ENCODE measurements at regions not wholly inside any gene's neighbourhood (a gene's known extent, or its start where the extent isn't known, plus 50 kb on each side); places are given as distances from the start of the nearest gene placed in this dataset.

- Mint-ChIP-seq H3K36me3 (ENCODE audit: insufficient read depth) (no peaks in the 10 kb centered on the region), H3K27ac (no peak overlapping the region), H3K9me3 (no peaks in the 10 kb centered on the region), H3K4me3 (no peak overlapping the region), H3K4me1 (ENCODE audit: low read depth in 2 of 2) (no peaks in the 10 kb centered on the region), H3K27me3 (no peaks in the 10 kb centered on the region)
- ATAC-seq (replicated peaks) (no peak), DNase-seq (no peak)
Observed at GRCh38 chr7:35991511-35992232, 161.4 kb upstream of the EEPD1 start.

- Mint-ChIP-seq H3K36me3 (ENCODE audit: insufficient read depth) (no peaks in the 10 kb centered on the region), H3K27me3 (no peaks in the 10 kb centered on the region), H3K9me3 (no peaks in the 10 kb centered on the region), H3K4me1 (ENCODE audit: low read depth in 2 of 2) (no peaks in the 10 kb centered on the region), H3K27ac (no peak overlapping the region), H3K4me3 (no peak overlapping the region)
- DNase-seq, result no peak
- ATAC-seq (replicated peaks), result no peak
Observed at GRCh38 chr7:35992436-35992835, 160.6 kb upstream of the EEPD1 start.

- Mint-ChIP-seq H3K4me1 (ENCODE audit: low read depth in 2 of 2) (no peaks in the 10 kb centered on the region), H3K4me3 (no peak overlapping the region), H3K27me3 (no peaks in the 10 kb centered on the region), H3K9me3 (no peaks in the 10 kb centered on the region), H3K27ac (no peak overlapping the region), H3K36me3 (ENCODE audit: insufficient read depth) (no peaks in the 10 kb centered on the region)
- ATAC-seq (replicated peaks), result no peak
- no peak for DNase-seq
Observed at GRCh38 chr7:35993113-35993512, 159.9 kb upstream of the EEPD1 start.

- Mint-ChIP-seq H3K4me3 (no peak overlapping the region), H3K4me1 (ENCODE audit: low read depth in 2 of 2) (no peaks in the 10 kb centered on the region), H3K27ac (no peak overlapping the region), H3K36me3 (ENCODE audit: insufficient read depth) (no peaks in the 10 kb centered on the region), H3K27me3 (no peaks in the 10 kb centered on the region), H3K9me3 (no peaks in the 10 kb centered on the region)
- ATAC-seq (replicated peaks), result no peak
- no peak for DNase-seq
Observed at GRCh38 chr7:35993676-35994606, 159.1 kb upstream of the EEPD1 start.

- no peak overlapping the region for H3K27ac Mint-ChIP-seq
Observed at GRCh38 chr7:35995334-35995733, 157.7 kb upstream of the EEPD1 start.

GRCh38 chr7:35998481-35998880 is 154.6 kb upstream of the EEPD1 start:
- Mint-ChIP-seq H3K4me1 (ENCODE audit: low read depth in 2 of 2) (no peaks in the 10 kb centered on the region), H3K27me3 (peaks cover 0 to 4% of the 10 kb centered on the region in 2 donors), H3K4me3 (no peak overlapping the region), H3K27ac (no peak overlapping the region), H3K9me3 (no peaks in the 10 kb centered on the region), H3K36me3 (ENCODE audit: insufficient read depth) (no peaks in the 10 kb centered on the region)
- DNase-seq (no peak), ATAC-seq (replicated peaks) (no peak)

More at GRCh38 chr7:35995334-35995733, 157.7 kb upstream of the EEPD1 start:
- H3K9me3 Mint-ChIP-seq, result no peaks in the 10 kb centered on the region
- H3K36me3 Mint-ChIP-seq (ENCODE audit: insufficient read depth), result no peaks in the 10 kb centered on the region
- H3K4me3 Mint-ChIP-seq, result no peak overlapping the region
- H3K27me3 Mint-ChIP-seq, result no peaks in the 10 kb centered on the region
- ATAC-seq (replicated peaks), result no peak
- DNase-seq, result no peak
- no peaks in the 10 kb centered on the region for H3K4me1 Mint-ChIP-seq (ENCODE audit: low read depth in 2 of 2)

GRCh38 chr7:36001546-36001945 is 151.5 kb upstream of the EEPD1 start:
- no peak overlapping the region for H3K4me3 Mint-ChIP-seq
- ATAC-seq (replicated peaks) (no peak), DNase-seq (no peak)
- H3K36me3 Mint-ChIP-seq (ENCODE audit: insufficient read depth), result no peaks in the 10 kb centered on the region
- no peaks in the 10 kb centered on the region for H3K9me3 Mint-ChIP-seq
- H3K27ac Mint-ChIP-seq, result no peak overlapping the region
- peaks cover 0 to 15% of the 10 kb centered on the region in 2 donors for H3K27me3 Mint-ChIP-seq
- H3K4me1 Mint-ChIP-seq (ENCODE audit: low read depth in 2 of 2), result no peaks in the 10 kb centered on the region

- H3K27me3 Mint-ChIP-seq, result peaks cover 0 to 15% of the 10 kb centered on the region in 2 donors
- no peak overlapping the region for H3K27ac Mint-ChIP-seq
- no peaks in the 10 kb centered on the region for H3K4me1 Mint-ChIP-seq (ENCODE audit: low read depth in 2 of 2)
- no peaks in the 10 kb centered on the region for H3K9me3 Mint-ChIP-seq
- no peak for DNase-seq
- no peak for ATAC-seq (replicated peaks)
- H3K4me3 Mint-ChIP-seq, result no peak overlapping the region
- H3K36me3 Mint-ChIP-seq (ENCODE audit: insufficient read depth), result no peaks in the 10 kb centered on the region
Observed at GRCh38 chr7:36002900-36003299, 150.2 kb upstream of the EEPD1 start.

GRCh38 chr7:36003343-36003742 is 149.7 kb upstream of the EEPD1 start:
- ATAC-seq (replicated peaks), result no peak
- Mint-ChIP-seq H3K27ac (no peak overlapping the region), H3K4me1 (ENCODE audit: low read depth in 2 of 2) (no peaks in the 10 kb centered on the region), H3K9me3 (no peaks in the 10 kb centered on the region), H3K4me3 (no peak overlapping the region), H3K27me3 (peaks cover 0 to 15% of the 10 kb centered on the region in 2 donors), H3K36me3 (ENCODE audit: insufficient read depth) (no peaks in the 10 kb centered on the region)
- DNase-seq, result no peak

- peaks cover 0 to 19% of the 10 kb centered on the region in 2 donors for H3K27me3 Mint-ChIP-seq
- no peak overlapping the region for H3K27ac Mint-ChIP-seq
- H3K36me3 Mint-ChIP-seq (ENCODE audit: insufficient read depth), result no peaks in the 10 kb centered on the region
- no peaks in the 10 kb centered on the region for H3K4me1 Mint-ChIP-seq (ENCODE audit: low read depth in 2 of 2)
- no peak for DNase-seq
- no peaks in the 10 kb centered on the region for H3K9me3 Mint-ChIP-seq
- H3K4me3 Mint-ChIP-seq, result no peak overlapping the region
- no peak for ATAC-seq (replicated peaks)
Observed at GRCh38 chr7:36005293-36005692, 147.8 kb upstream of the EEPD1 start.

GRCh38 chr7:36005876-36006275 is 147.2 kb upstream of the EEPD1 start:
- Mint-ChIP-seq H3K27me3 (peaks cover under 1 to 25% of the 10 kb centered on the region in 2 donors), H3K9me3 (no peaks in the 10 kb centered on the region), H3K4me1 (ENCODE audit: low read depth in 2 of 2) (no peaks in the 10 kb centered on the region), H3K4me3 (no peak overlapping the region), H3K27ac (no peak overlapping the region), H3K36me3 (ENCODE audit: insufficient read depth) (no peaks in the 10 kb centered on the region)
- ATAC-seq (replicated peaks) (no peak), DNase-seq (no peak)

- Mint-ChIP-seq H3K27me3 (peaks cover 6 to 32% of the 10 kb centered on the region in 2 donors), H3K9me3 (no peaks in the 10 kb centered on the region), H3K27ac (no peak overlapping the region), H3K4me3 (no peak overlapping the region), H3K36me3 (ENCODE audit: insufficient read depth) (no peaks in the 10 kb centered on the region), H3K4me1 (ENCODE audit: low read depth in 2 of 2) (no peaks in the 10 kb centered on the region)
- ATAC-seq (replicated peaks), result no peak
- DNase-seq, result no peak
Observed at GRCh38 chr7:36006636-36007229, 146.3 kb upstream of the EEPD1 start.

GRCh38 chr7:36010656-36011587 is 142.1 kb upstream of the EEPD1 start:
- Mint-ChIP-seq H3K27me3 (peaks cover 6 to 25% of the 10 kb centered on the region in 2 donors), H3K4me3 (no peak overlapping the region), H3K27ac (no peak overlapping the region), H3K4me1 (ENCODE audit: low read depth in 2 of 2) (no peaks in the 10 kb centered on the region), H3K36me3 (ENCODE audit: insufficient read depth) (peaks cover 3% of the 10 kb centered on the region), H3K9me3 (no peaks in the 10 kb centered on the region)
- no peak for DNase-seq
- ATAC-seq (replicated peaks), result no peak

Measured in effector memory CD8-positive, alpha-beta T cell (primary cell).